ENCODE measurements at regions not wholly inside any gene's neighbourhood (a gene's known extent, or its start where the extent isn't known, plus 50 kb on each side); places are given as distances from the start of the nearest gene placed in this dataset.

DNA sequence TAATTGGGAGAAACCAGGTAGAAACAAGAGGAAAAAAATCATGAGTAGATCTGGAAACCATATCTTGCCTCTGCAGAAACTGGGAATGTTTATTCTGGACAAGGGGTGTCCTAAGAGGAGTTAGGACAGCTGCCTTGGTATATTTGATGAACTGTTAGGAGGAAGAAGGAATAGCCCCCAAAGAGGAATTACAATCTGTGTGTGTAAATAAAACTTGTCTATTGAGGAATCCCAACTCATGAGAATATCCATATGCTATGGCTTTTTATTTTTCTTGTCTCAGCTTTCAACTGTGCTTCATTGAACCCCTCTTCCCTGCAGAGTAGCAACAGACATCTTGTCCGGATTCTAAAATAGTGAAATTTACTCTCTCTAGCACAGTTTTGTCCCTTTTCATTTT is 423.5 kb upstream of the SLC14A2 start:
- TF ChIP-seq, protein P1, sequence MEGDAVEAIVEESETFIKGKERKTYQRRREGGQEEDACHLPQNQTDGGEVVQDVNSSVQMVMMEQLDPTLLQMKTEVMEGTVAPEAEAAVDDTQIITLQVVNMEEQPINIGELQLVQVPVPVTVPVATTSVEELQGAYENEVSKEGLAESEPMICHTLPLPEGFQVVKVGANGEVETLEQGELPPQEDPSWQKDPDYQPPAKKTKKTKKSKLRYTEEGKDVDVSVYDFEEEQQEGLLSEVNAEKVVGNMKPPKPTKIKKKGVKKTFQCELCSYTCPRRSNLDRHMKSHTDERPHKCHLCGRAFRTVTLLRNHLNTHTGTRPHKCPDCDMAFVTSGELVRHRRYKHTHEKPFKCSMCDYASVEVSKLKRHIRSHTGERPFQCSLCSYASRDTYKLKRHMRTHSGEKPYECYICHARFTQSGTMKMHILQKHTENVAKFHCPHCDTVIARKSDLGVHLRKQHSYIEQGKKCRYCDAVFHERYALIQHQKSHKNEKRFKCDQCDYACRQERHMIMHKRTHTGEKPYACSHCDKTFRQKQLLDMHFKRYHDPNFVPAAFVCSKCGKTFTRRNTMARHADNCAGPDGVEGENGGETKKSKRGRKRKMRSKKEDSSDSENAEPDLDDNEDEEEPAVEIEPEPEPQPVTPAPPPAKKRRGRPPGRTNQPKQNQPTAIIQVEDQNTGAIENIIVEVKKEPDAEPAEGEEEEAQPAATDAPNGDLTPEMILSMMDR (conservative IDR thresholded peaks at IDR 0.05): no peak
- TF ChIP-seq ZFX (IDR thresholded peaks at IDR 0.05): no peak

All from C4-2B (cell line).